H1 (cell line): ENCODE measurements at regions not wholly inside any gene's neighbourhood (a gene's known extent, or its start where the extent isn't known, plus 50 kb on each side); places are given as distances from the start of the nearest gene placed in this dataset.

Experiments used
- HDAC2 ChIP-seq, 2 experiments: fragments of 300-600 bp in 1 of 2; sonication (generic) in 1 of 2; IDR thresholded peaks; 2 replicates each; pipeline ENCODE4 v1.6.1; 2011 to 2012; ENCODE audit warnings: low read depth in 2 of 2, low read length in 2 of 2, mild to moderate bottlenecking in 2 of 2, moderate library complexity in 2 of 2, borderline replicate concordance in 1 of 2, inconsistent platforms in 1 of 2
- JUN ChIP-seq: IDR thresholded peaks from 2 replicates; pipeline ENCODE4 v1.6.1; 2011; ENCODE audit warnings: low read depth, mild to moderate bottlenecking, improper control_type of control experiment, low read length
- JUND ChIP-seq: IDR thresholded peaks from 2 replicates; pipeline ENCODE4 v1.6.1; 2011; ENCODE audit warnings: mild to moderate bottlenecking, improper control_type of control experiment, low read length
- RFX5 ChIP-seq: IDR thresholded peaks from 2 replicates; pipeline ENCODE4 v1.6.1; 2011; ENCODE audit warnings: low read depth, low read length, improper control_type of control experiment, borderline replicate concordance

DNA sequence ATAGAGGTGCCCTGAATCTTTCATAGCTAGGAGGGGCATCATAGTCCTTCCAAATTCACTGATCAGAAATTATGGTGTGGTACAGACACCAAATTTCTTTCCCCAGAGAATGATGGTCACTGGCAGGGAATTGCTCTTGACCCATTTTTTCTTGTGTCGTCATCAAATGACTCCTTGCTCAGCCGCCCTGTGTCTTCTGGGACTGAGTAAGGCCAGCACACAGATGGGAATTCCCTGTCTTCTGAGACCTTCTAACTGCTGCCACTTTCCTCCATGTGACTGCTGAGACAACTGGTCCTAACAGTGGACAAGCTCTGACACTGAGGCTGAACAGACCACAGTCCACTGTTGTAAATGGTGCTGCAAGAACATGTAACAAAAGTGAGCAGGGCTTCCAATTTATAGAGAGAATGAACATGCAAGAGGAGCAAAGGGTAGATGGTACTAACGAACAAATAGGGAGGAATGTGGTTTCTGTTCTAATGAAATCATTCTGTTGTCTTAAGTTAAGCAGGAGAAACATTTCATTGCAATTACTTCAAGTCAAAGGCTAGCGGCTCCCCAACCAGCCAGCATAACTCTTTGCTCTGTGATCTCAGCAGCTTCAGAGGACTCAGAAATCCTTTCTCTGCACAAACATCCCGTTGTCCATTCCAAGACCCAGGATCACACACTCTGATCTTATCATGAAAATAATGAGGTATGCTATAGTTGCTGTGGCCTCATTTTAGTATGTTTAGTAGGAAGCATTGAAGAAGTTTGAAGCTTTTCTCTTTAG, 235.9 kb upstream of the PRSS1 start (continued):
- TF ChIP-seq JUND (no peak), HDAC2 (IDR thresholded peaks at IDR 0.05; ENCODE audit: borderline replicate concordance in 1 of 2, low read depth in 2 of 2, low read length in 2 of 2) (no peak), RFX5 (no peak), JUN (no peak)
- TF ChIP-seq, all 59 proteins: peak for 0
